SK-N-SH (cell line): ENCODE measurements at regions not wholly inside any gene's neighbourhood (a gene's known extent, or its start where the extent isn't known, plus 50 kb on each side); places are given as distances from the start of the nearest gene placed in this dataset.

Source experiments
- CTCF ChIA-PET: fragments of 300-600, 350-600 bp; formaldehyde crosslinking; extraction: SDS; loops from one replicate; lab custom pipeline; 2021; lab: Yijun Ruan, JAX
- POLR2A ChIA-PET: fragments of 350-600 bp; sonication (Branson Sonifier 250); formaldehyde crosslinking; extraction: SDS; loops from one replicate; lab custom pipeline; 2020; ENCODE audit warnings: antibody characterized with exemption, inconsistent platforms; lab: Yijun Ruan, JAX
- DNase-seq: peaks from one replicate; pipeline ENCODE4 v3.0.0; 2012
- H2AFZ ChIP-seq: fragments of 200-600 bp; sonication (generic); 2 replicates; pipeline ENCODE4 v1.8.1; 2016; ENCODE audit warnings: antibody characterized with exemption, mild to moderate bottlenecking, low read depth
- H3F3A ChIP-seq: fragments of 200-600 bp; sonication (generic); replicated peaks from 2 replicates; pipeline ENCODE3; 2016; ENCODE audit warnings: antibody characterized with exemption, mild to moderate bottlenecking; ENCODE audit not compliant: insufficient read depth
- H3K27ac ChIP-seq, 2 experiments: fragments of 200-500 bp in 1 of 2; fragments of 200-600 bp in 1 of 2; sonication (Bioruptor generic) in 1 of 2; sonication (generic), shearing (Covaris generic) in 1 of 2; 2 replicates each; pipeline versions ENCODE4 v1.5.1 to v1.6.1; 2014 to 2016; ENCODE audit warnings: low read depth in 2 of 2, inconsistent platforms in 1 of 2, low read length in 1 of 2, mild to moderate bottlenecking in 1 of 2, mixed read lengths in 1 of 2
- H3K27me3 ChIP-seq: fragments of 200-600 bp; sonication (generic), shearing (Covaris generic); 2 replicates; pipeline ENCODE4 v1.6.1; 2016; ENCODE audit warnings: mixed run types; ENCODE audit not compliant: insufficient read depth
- H3K36me3 ChIP-seq, 2 experiments: fragments of 200-500 bp in 1 of 2; fragments of 200-600 bp in 1 of 2; sonication (Bioruptor generic) in 1 of 2; sonication (generic) in 1 of 2; replicated peaks in 1 of 2; 2 replicates each; pipeline versions ENCODE3 to v1.5.1; 2014 to 2016; ENCODE audit warnings: low read length in 1 of 2, mild to moderate bottlenecking in 1 of 2; ENCODE audit not compliant: insufficient read depth in 2 of 2, control insufficient read depth in 1 of 2
- H3K4me1 ChIP-seq, 2 experiments: fragments of 200-500 bp in 1 of 2; fragments of 200-600 bp in 1 of 2; sonication (Bioruptor generic) in 1 of 2; sonication (generic), shearing (Covaris generic) in 1 of 2; 2 replicates each; pipeline versions ENCODE4 v1.5.1 to v1.6.1; 2014 to 2016; ENCODE audit warnings: low read depth in 1 of 2, low read length in 1 of 2, mixed run types in 1 of 2; ENCODE audit not compliant: insufficient read depth in 2 of 2, control insufficient read depth in 1 of 2
- H3K4me2 ChIP-seq: fragments of 200-600 bp; sonication (generic), shearing (Covaris generic); 2 replicates; pipeline ENCODE4 v1.6.1; 2017; ENCODE audit warnings: mixed run types
- H3K4me3 ChIP-seq, 2 experiments: fragments of 200-500 bp in 1 of 2; fragments of 200-600 bp in 1 of 2; sonication (Bioruptor generic) in 1 of 2; sonication (generic), shearing (Covaris generic) in 1 of 2; 2 replicates each; pipeline versions ENCODE4 v1.5.1 to v1.8.1; 2014 to 2016; ENCODE audit warnings: low read depth in 2 of 2, inconsistent platforms in 1 of 2, low read length in 1 of 2, mild to moderate bottlenecking in 1 of 2, mixed read lengths in 1 of 2, moderate library complexity in 1 of 2
- H3K79me2 ChIP-seq: fragments of 200-600 bp; sonication (generic); 2 replicates; pipeline ENCODE4 v1.8.1; 2017; ENCODE audit warnings: mild to moderate bottlenecking; ENCODE audit not compliant: insufficient read depth
- H3K9ac ChIP-seq: fragments of 200-600 bp; sonication (generic); 2 replicates; pipeline ENCODE4 v1.6.1; 2017; ENCODE audit warnings: mixed run types
- H3K9me2 ChIP-seq: fragments of 200-600 bp; sonication (generic); 2 replicates; pipeline ENCODE4 v1.6.1; 2017; ENCODE audit warnings: mixed run types
- H3K9me3 ChIP-seq: fragments of 200-600 bp; sonication (generic); 2 replicates; pipeline ENCODE4 v1.6.1; 2017; ENCODE audit warnings: mixed run types, mild to moderate bottlenecking, moderate library complexity
- H4K20me1 ChIP-seq: fragments of 200-600 bp; sonication (generic); 2 replicates; pipeline ENCODE4 v1.6.1; 2017; ENCODE audit warnings: mild to moderate bottlenecking, mixed run types; ENCODE audit not compliant: insufficient read depth
- CHD2 ChIP-seq: fragments of 150-350 bp; IDR thresholded peaks from 2 replicates; pipeline ENCODE4 v1.6.1; 2018; ENCODE audit warnings: low read length; ENCODE audit not compliant: partially characterized antibody
- EP300 ChIP-seq, 2 experiments: IDR thresholded peaks; 2 replicates each; pipeline versions ENCODE4 v1.4.0 to v1.6.1; 2012; ENCODE audit warnings: borderline replicate concordance in 1 of 2, low read depth in 1 of 2, low read length in 1 of 2
- FOXJ3 ChIP-seq: sonication (generic); formaldehyde crosslinking; IDR thresholded peaks from 2 replicates; pipeline ENCODE4 v1.5.1; 2020; ENCODE audit warnings: mild to moderate bottlenecking, missing genetic modification reagents
- MAX ChIP-seq: IDR thresholded peaks from 2 replicates; pipeline ENCODE4 v1.4.0; 2012; ENCODE audit warnings: low read depth
- MEF2A ChIP-seq: IDR thresholded peaks from 2 replicates; pipeline ENCODE4 v1.4.0; 2012; ENCODE audit warnings: low read depth, borderline replicate concordance
- MXI1 ChIP-seq: IDR thresholded peaks from 2 replicates; pipeline ENCODE4 v1.6.1; 2012; ENCODE audit warnings: mild to moderate bottlenecking, low read depth, low read length, improper control_type of control experiment
- NRF1 ChIP-seq: IDR thresholded peaks from 2 replicates; pipeline ENCODE4 v1.6.1; 2012; ENCODE audit warnings: low read depth, mild to moderate bottlenecking, low read length
- POLR2AphosphoS5 ChIP-seq: IDR thresholded peaks from 2 replicates; pipeline ENCODE4 v1.6.1; 2012; ENCODE audit warnings: low read depth, low read length
- RCOR1 ChIP-seq: fragments of 150-350 bp; IDR thresholded peaks from 2 replicates; pipeline ENCODE4 v1.6.1; 2017; ENCODE audit warnings: antibody characterized with exemption, low read length
- RFX5 ChIP-seq: IDR thresholded peaks from 2 replicates; pipeline ENCODE4 v1.6.1; 2012; ENCODE audit warnings: mild to moderate bottlenecking, improper control_type of control experiment, low read length
- RXRA ChIP-seq: IDR thresholded peaks from 2 replicates; pipeline ENCODE4 v1.4.0; 2012; ENCODE audit warnings: low read depth, mild to moderate bottlenecking, borderline replicate concordance
- SIN3A ChIP-seq: IDR thresholded peaks from 2 replicates; pipeline ENCODE4 v1.6.1; 2012; ENCODE audit warnings: low read depth, mild to moderate bottlenecking, low read length, moderate library complexity, borderline replicate concordance
- TAF1 ChIP-seq: IDR thresholded peaks from 2 replicates; pipeline ENCODE4 v1.6.1; 2012; ENCODE audit warnings: low read depth, mild to moderate bottlenecking, low read length, moderate library complexity, borderline replicate concordance
- USF1 ChIP-seq: IDR thresholded peaks from 2 replicates; pipeline ENCODE4 v1.4.0; 2012; ENCODE audit warnings: low read depth, borderline replicate concordance
- YY1 ChIP-seq: IDR thresholded peaks from 2 replicates; pipeline ENCODE4 v1.4.0; 2012; ENCODE audit warnings: low read depth, mild to moderate bottlenecking
- WGBS: methylation state at CpG from one replicate; pipeline ENCODE4 v1.1.6; 2017; ENCODE audit warnings: low lambda C conversion rate; 5-methylcytosine and 5-hydroxymethylcytosine counted together
- TF ChIP-seq, protein P1 (sequence below): IDR thresholded peaks from 2 replicates; pipeline ENCODE4; 2012
- TF ChIP-seq, protein P2 (sequence below): IDR thresholded peaks from 2 replicates; pipeline ENCODE4 v1.4.0; 2012; ENCODE audit warnings: low read depth, borderline replicate concordance

DNA sequence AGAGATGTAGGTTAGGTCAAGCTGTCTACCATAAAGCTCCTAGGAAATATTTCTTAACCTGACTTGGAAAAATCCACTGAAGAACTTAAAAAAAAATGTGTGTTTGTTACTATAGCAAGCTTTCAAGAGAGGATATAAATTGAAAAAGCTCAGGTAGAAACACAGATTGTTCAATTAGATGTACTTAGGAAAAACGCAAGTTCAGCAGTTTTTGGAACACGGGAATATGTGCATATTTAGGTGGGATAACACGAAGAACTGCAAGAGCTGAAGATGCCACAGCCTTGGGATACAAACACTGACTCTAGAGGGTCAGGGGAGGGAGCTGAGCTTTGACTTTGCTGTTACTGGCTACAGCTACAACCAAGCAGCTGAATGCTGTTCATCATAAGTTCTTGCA, 77.8 kb upstream of the FSHB start:
- Histone ChIP-seq H3K4me1 (no peaks in the 10 kb centered on the region), H3K9ac (no peak overlapping the region), H3K79me2 (no peaks in the 10 kb centered on the region), H3K4me3 (no peak overlapping the region), H3F3A (no peaks in the 10 kb centered on the region), H3K9me2 (no peaks in the 10 kb centered on the region), H3K27ac (no peak overlapping the region), H3K4me2 (no peak overlapping the region), H3K9me3 (no peaks in the 10 kb centered on the region), H2AFZ (no peak overlapping the region), H4K20me1 (no peaks in the 10 kb centered on the region), H3K36me3 (no peaks in the 10 kb centered on the region), H3K27me3 (no peaks in the 10 kb centered on the region)
- ChIA-PET POLR2A (no interaction called here), CTCF (interaction anchor here (0.7 to 6.3 kb wide), 4 partner anchors 10 to 44 kb away, joined by 4 to 49 read pairs (median 8); no protein-coding TSS in a partner anchor)
- no peak for DNase-seq
- WGBS, result 7% methylated on average over 3 of the region's 3 CpGs
- no peak for TF ChIP-seq MAX
- TF ChIP-seq USF1, result no peak
- no peak for TF ChIP-seq MEF2A
- TF ChIP-seq NRF1, result no peak
- no peak for TF ChIP-seq RXRA
- TF ChIP-seq TAF1, result no peak
- no peak for TF ChIP-seq SIN3A

DNA sequence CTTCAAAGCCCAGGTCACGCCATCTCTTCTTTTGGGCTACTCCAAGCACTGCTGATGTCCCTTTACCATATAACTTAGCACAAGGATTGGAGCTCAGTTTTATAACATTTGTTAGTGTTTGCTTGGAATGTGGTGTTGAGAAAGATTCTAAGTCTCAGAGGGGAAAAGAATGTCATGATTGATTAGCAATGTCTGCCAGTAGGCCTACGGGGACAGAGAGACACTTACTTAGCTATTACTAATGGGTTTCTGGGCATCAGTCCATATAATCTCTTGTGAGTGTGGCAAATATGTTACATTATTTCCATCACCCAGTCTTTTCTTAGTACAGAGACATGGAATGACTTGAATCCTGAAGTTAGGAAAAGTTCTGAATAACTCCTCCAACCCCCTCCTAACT, 75.4 kb upstream of the FSHB start:
- H3K27me3 ChIP-seq, result no peaks in the 10 kb centered on the region
- H3K27ac ChIP-seq, result no peak overlapping the region
- no peaks in the 10 kb centered on the region for H3K79me2 ChIP-seq
- no peak for DNase-seq
- no peak for TF ChIP-seq CHD2
- no peak for TF ChIP-seq FOXJ3 (CRISPR knock-in tag)
- TF ChIP-seq, protein P1, sequence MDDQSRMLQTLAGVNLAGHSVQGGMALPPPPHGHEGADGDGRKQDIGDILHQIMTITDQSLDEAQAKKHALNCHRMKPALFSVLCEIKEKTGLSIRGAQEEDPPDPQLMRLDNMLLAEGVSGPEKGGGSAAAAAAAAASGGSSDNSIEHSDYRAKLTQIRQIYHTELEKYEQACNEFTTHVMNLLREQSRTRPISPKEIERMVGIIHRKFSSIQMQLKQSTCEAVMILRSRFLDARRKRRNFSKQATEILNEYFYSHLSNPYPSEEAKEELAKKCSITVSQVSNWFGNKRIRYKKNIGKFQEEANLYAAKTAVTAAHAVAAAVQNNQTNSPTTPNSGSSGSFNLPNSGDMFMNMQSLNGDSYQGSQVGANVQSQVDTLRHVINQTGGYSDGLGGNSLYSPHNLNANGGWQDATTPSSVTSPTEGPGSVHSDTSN, result no peak
- TF ChIP-seq POLR2AphosphoS5, result no peak
- no peaks in the 10 kb centered on the region for H3F3A ChIP-seq
- no peak overlapping the region for H3K4me3 ChIP-seq
- H3K36me3 ChIP-seq, result no peaks in the 10 kb centered on the region
- H4K20me1 ChIP-seq, result no peaks in the 10 kb centered on the region
- 7% methylated on average over 2 of the region's 2 CpGs for WGBS
- H3K4me2 ChIP-seq, result no peak overlapping the region
- ChIA-PET CTCF (interaction anchor here (1.1 to 6.3 kb wide), 2 partner anchors 13 to 29 kb away, joined by 3 to 49 read pairs; no protein-coding TSS in a partner anchor), POLR2A (no interaction called here)
- H3K9ac ChIP-seq, result no peak overlapping the region
- no peak overlapping the region for H2AFZ ChIP-seq
- no peaks in the 10 kb centered on the region for H3K9me3 ChIP-seq
- H3K9me2 ChIP-seq, result no peaks in the 10 kb centered on the region
- H3K4me1 ChIP-seq, result no peaks in the 10 kb centered on the region

GRCh38 chr11:30159546-30159945, 71.3 kb upstream of the FSHB start:
- Histone ChIP-seq H3K36me3 (no peaks in the 10 kb centered on the region), H3K79me2 (no peaks in the 10 kb centered on the region), H3F3A (no peaks in the 10 kb centered on the region), H3K4me1 (no peaks in the 10 kb centered on the region), H3K9me2 (no peaks in the 10 kb centered on the region), H3K27ac (no peak overlapping the region), H3K9ac (no peak overlapping the region), H3K27me3 (peaks cover 4% of the 10 kb centered on the region; the same call in 1 of the 2 replicates), H3K4me2 (no peak overlapping the region), H4K20me1 (no peaks in the 10 kb centered on the region), H2AFZ (no peak overlapping the region), H3K4me3 (no peak overlapping the region), H3K9me3 (no peaks in the 10 kb centered on the region)
- POLR2A ChIA-PET, result no interaction called here
- CTCF ChIA-PET, result interaction anchor here (1.9 kb wide), 1 partner anchor 16 kb away, joined by 12 read pairs; no protein-coding TSS in a partner anchor
- no peak for DNase-seq
- WGBS, result 17% methylated on average over 2 of the region's 2 CpGs
- TF ChIP-seq RXRA, result no peak
- no peak for TF ChIP-seq MXI1
- TF ChIP-seq EP300 (IDR thresholded peaks at IDR 0.05; ENCODE audit: borderline replicate concordance in 1 of 2, low read depth in 1 of 2, low read length in 1 of 2), result no peak
- TF ChIP-seq, protein P2, sequence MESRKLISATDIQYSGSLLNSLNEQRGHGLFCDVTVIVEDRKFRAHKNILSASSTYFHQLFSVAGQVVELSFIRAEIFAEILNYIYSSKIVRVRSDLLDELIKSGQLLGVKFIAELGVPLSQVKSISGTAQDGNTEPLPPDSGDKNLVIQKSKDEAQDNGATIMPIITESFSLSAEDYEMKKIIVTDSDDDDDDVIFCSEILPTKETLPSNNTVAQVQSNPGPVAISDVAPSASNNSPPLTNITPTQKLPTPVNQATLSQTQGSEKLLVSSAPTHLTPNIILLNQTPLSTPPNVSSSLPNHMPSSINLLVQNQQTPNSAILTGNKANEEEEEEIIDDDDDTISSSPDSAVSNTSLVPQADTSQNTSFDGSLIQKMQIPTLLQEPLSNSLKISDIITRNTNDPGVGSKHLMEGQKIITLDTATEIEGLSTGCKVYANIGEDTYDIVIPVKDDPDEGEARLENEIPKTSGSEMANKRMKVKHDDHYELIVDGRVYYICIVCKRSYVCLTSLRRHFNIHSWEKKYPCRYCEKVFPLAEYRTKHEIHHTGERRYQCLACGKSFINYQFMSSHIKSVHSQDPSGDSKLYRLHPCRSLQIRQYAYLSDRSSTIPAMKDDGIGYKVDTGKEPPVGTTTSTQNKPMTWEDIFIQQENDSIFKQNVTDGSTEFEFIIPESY, result no peak
- TF ChIP-seq YY1, result no peak
- TF ChIP-seq RCOR1, result no peak
- no peak for TF ChIP-seq CHD2
- TF ChIP-seq RFX5, result no peak
- TF ChIP-seq SIN3A, result no peak
